Endothelial cell of umbilical vein (primary cell): ENCODE measurements at regions not wholly inside any gene's neighbourhood (a gene's known extent, or its start where the extent isn't known, plus 50 kb on each side); places are given as distances from the start of the nearest gene placed in this dataset.

Experiments
- BruUV-seq: library from RNA; stranded (reverse); fragments of 400-500 nt; replicated peaks from 2 replicates; lab custom pipeline; 2021; lab: Mats Ljungman, UMichigan
- CTCF ChIA-PET: fragments of 300-600, 350-600 bp; sonication (Branson Sonifier 250); formaldehyde crosslinking; loops from one replicate; lab custom pipeline; 2021; ENCODE audit warnings: antibody characterized with exemption, inconsistent platforms; lab: Charles Lee
- POLR2A ChIA-PET: fragments of 300-600, 350-600 bp; sonication (Branson Sonifier 250); formaldehyde crosslinking; loops from one replicate; lab custom pipeline; 2021; ENCODE audit warnings: antibody characterized with exemption, inconsistent platforms; lab: Charles Lee
- DNase-seq: peaks from one replicate; pipeline ENCODE4 v3.0.0-alpha.2; 2011; ENCODE audit warnings: low read depth, low spot score
- FAIRE-seq: peaks from 2 replicates; lab custom pipeline; 2011; peaks lifted over from hg19 to GRCh38; lab: Jason Lieb, UNC
- H2AFZ ChIP-seq: 2 replicates; pipeline ENCODE4 v1.6.0; 2012; ENCODE audit warnings: low read depth, low read length, control low read depth, inconsistent platforms
- H3K27ac ChIP-seq: 2 replicates; pipeline ENCODE4 v1.5.1; 2011; ENCODE audit warnings: low read depth, mild to moderate bottlenecking, control low read depth, low read length, moderate library complexity; ENCODE audit not compliant: insufficient read depth
- H3K27me3 ChIP-seq, 2 experiments: 2 replicates each; pipeline versions ENCODE4 v1.6.0 to v1.6.1; 2011; ENCODE audit warnings: low read length in 2 of 2, mixed read lengths in 1 of 2; ENCODE audit not compliant: control insufficient read depth in 2 of 2, insufficient read depth in 2 of 2
- H3K36me3 ChIP-seq, 2 experiments: 2 replicates in 1 of 2; 3 replicates in 1 of 2; pipeline ENCODE4 v1.5.1; 2011; ENCODE audit warnings: low read length in 2 of 2, mild to moderate bottlenecking in 1 of 2, moderate library complexity in 1 of 2; ENCODE audit not compliant: control insufficient read depth in 2 of 2, insufficient read depth in 2 of 2; ENCODE audit errors: extremely low read depth in 1 of 2
- H3K4me1 ChIP-seq: 3 replicates; pipeline ENCODE4 v1.5.1; 2011; ENCODE audit warnings: mild to moderate bottlenecking, low read length; ENCODE audit not compliant: control insufficient read depth, insufficient read depth; ENCODE audit errors: extremely low read depth
- H3K4me2 ChIP-seq: 2 replicates; pipeline ENCODE4 v1.6.1; 2011; ENCODE audit warnings: low read length, control low read depth, mixed read lengths; ENCODE audit not compliant: insufficient read depth
- H3K4me3 ChIP-seq, 3 experiments: fragments of 200-600 bp in 1 of 3; sonication (generic), shearing (Covaris generic) in 1 of 3; replicated peaks in 1 of 3; 2 replicates each; pipeline ENCODE4 v1.5.1; 2011 to 2016; ENCODE audit warnings: control low read depth in 3 of 3, low read length in 3 of 3, mild to moderate bottlenecking in 2 of 3, inconsistent platforms in 1 of 3, low read depth in 1 of 3, moderate library complexity in 1 of 3; ENCODE audit not compliant: insufficient read depth in 1 of 3
- H3K79me2 ChIP-seq: 2 replicates; pipeline ENCODE4 v1.6.0; 2012; ENCODE audit warnings: low read length, inconsistent platforms; ENCODE audit not compliant: control insufficient read depth, insufficient read depth
- H3K9ac ChIP-seq: replicated peaks from 2 replicates; pipeline ENCODE3; 2011; ENCODE audit warnings: low read length, control low read depth; ENCODE audit not compliant: insufficient read depth; ENCODE audit errors: extremely low read depth
- H3K9me1 ChIP-seq: replicated peaks from 3 replicates; pipeline ENCODE4 v1.6.0; 2011; ENCODE audit warnings: mild to moderate bottlenecking, low read length; ENCODE audit not compliant: control insufficient read depth, insufficient read depth; ENCODE audit errors: extremely low read depth
- H3K9me3 ChIP-seq: replicated peaks from 2 replicates; pipeline ENCODE4 v1.5.1; 2012; ENCODE audit warnings: low read length, inconsistent platforms; ENCODE audit not compliant: control insufficient read depth, insufficient read depth
- H4K20me1 ChIP-seq: replicated peaks from 2 replicates; pipeline ENCODE3; 2011; ENCODE audit warnings: mild to moderate bottlenecking, low read length; ENCODE audit not compliant: control insufficient read depth, insufficient read depth; ENCODE audit errors: extremely low read depth
- CTCF ChIP-seq, 2 donors: IDR thresholded peaks; 1 replicate in 1 of 2; 2 replicates in 1 of 2; pipeline ENCODE4 v1.5.1; 2011; ENCODE audit warnings: low read length in 2 of 2, mild to moderate bottlenecking in 2 of 2, moderate library complexity in 2 of 2, control low read depth in 1 of 2, inconsistent platforms in 1 of 2, low read depth in 1 of 2; ENCODE audit not compliant: insufficient read depth in 1 of 2; ENCODE audit errors: extremely low read depth in 1 of 2
- EZH2 ChIP-seq: IDR thresholded peaks from 2 replicates; pipeline ENCODE4 v1.6.1; 2012; ENCODE audit warnings: borderline replicate concordance, low read depth, mild to moderate bottlenecking, moderate library complexity, low read length, inconsistent platforms; ENCODE audit not compliant: severe bottlenecking
- FOS ChIP-seq: IDR thresholded peaks from 2 replicates; pipeline ENCODE4 v1.6.1; 2011; ENCODE audit warnings: mild to moderate bottlenecking, low read length, moderate library complexity, borderline replicate concordance; ENCODE audit not compliant: insufficient read depth
- GATA2 ChIP-seq: IDR thresholded peaks from 2 replicates; pipeline ENCODE4 v1.7.0; 2011; ENCODE audit warnings: low read depth, mild to moderate bottlenecking, moderate library complexity, mixed read lengths, low read length; ENCODE audit not compliant: insufficient read length, insufficient read depth
- JUN ChIP-seq: IDR thresholded peaks from 2 replicates; pipeline ENCODE4 v1.6.1; 2011; ENCODE audit warnings: borderline replicate concordance, low read depth; ENCODE audit not compliant: insufficient read length, insufficient read depth
- MAX ChIP-seq: IDR thresholded peaks from 2 replicates; pipeline ENCODE4 v1.6.1; 2011; ENCODE audit not compliant: insufficient read depth, insufficient read length
- MYC ChIP-seq: IDR thresholded peaks from one replicate; pipeline ENCODE4 v1.6.1; 2011; ENCODE audit warnings: mild to moderate bottlenecking, low read depth, low read length
- POLR2A ChIP-seq: IDR thresholded peaks from 2 replicates; pipeline ENCODE4 v1.6.1; 2012; ENCODE audit warnings: low read depth, mild to moderate bottlenecking, control low read depth, low read length
- POLR2AphosphoS5 ChIP-seq: IDR thresholded peaks from 2 replicates; pipeline ENCODE4 v1.6.1; 2012; ENCODE audit warnings: low read depth, mild to moderate bottlenecking, control low read depth, low read length, moderate library complexity; ENCODE audit not compliant: insufficient read depth
- dilution Hi-C: fragments of 300-500 bp; cut with MboI; formaldehyde crosslinking; loops from one replicate; pipeline ENCODE4 v1.15.0; 2019; ENCODE audit warnings: low sequenced_read_pairs; ENCODE audit not compliant: extremely low pct_ligation_motif_present
- intact Hi-C: fragments of 100-400 bp; cut with micrococcal nuclease; formaldehyde crosslinking; loops from one replicate; pipeline ENCODE4 v1.10.0; 2022

- Histone ChIP-seq H3K9ac (no peak overlapping the region), H3K4me2 (no peak overlapping the region), H3K9me1 (no peaks in the 10 kb centered on the region), H3K4me3 (no peak overlapping the region), H3K27ac (no peak overlapping the region), H3K27me3 (no peaks in the 10 kb centered on the region), H3K36me3 (no peaks in the 10 kb centered on the region), H3K4me1 (no peaks in the 10 kb centered on the region), H3K79me2 (no peaks in the 10 kb centered on the region), H3K9me3 (no peaks in the 10 kb centered on the region), H4K20me1 (no peaks in the 10 kb centered on the region), H2AFZ (no peak overlapping the region)
- no TSS peak for BruUV-seq
- FAIRE-seq (no peak), DNase-seq (no peak)
- TF ChIP-seq FOS: no peak
- no peak for TF ChIP-seq EZH2
- no peak for TF ChIP-seq MYC
- TF ChIP-seq POLR2A: no peak
- TF ChIP-seq MAX: no peak
- no peak for TF ChIP-seq CTCF (IDR thresholded peaks at IDR 0.05; ENCODE audit: extremely low read depth in 1 of 2, insufficient read depth in 1 of 2, low read depth in 1 of 2, low read length in 2 of 2)
- TF ChIP-seq POLR2AphosphoS5: no peak
- no peak for TF ChIP-seq GATA2
- TF ChIP-seq JUN: no peak
- intact Hi-C loops: loop anchor here (5.0 to 10.0 kb wide), 2 partner anchors 765 to 833 kb away; partner anchors contain the start of gene PHF10
- ChIA-PET CTCF (interaction anchor here (1.0 kb wide), 1 partner anchor 16 kb away, joined by 3 read pairs; no protein-coding TSS in a partner anchor), POLR2A (no interaction called here)
- dilution Hi-C loops: no loop called here
These were observed 293.9 kb downstream of the THBS2 start for GRCh38 chr6:168959696-168960095.
